HEK293 (cell line): ENCODE measurements at regions not wholly inside any gene's neighbourhood (a gene's known extent, or its start where the extent isn't known, plus 50 kb on each side); places are given as distances from the start of the nearest gene placed in this dataset.

Source experiments
- CTCF ChIA-PET: fragments of 350-600 bp; formaldehyde crosslinking; extraction: SDS; loops from one replicate; lab custom pipeline; 2021; ENCODE audit warnings: antibody characterized with exemption; lab: Yijun Ruan, JAX
- POLR2A ChIA-PET: fragments of 300-600 bp; formaldehyde crosslinking; extraction: SDS; loops from one replicate; lab custom pipeline; 2020; ENCODE audit warnings: antibody characterized with exemption, inconsistent platforms; lab: Yijun Ruan, JAX
- H3K27ac ChIP-seq: fragments of 200-500 bp; sonication (Bioruptor generic); 2 replicates; pipeline ENCODE4 v1.5.1; 2014; ENCODE audit warnings: low read depth, low read length, control low read depth, inconsistent platforms; ENCODE audit errors: extremely low read depth
- H3K36me3 ChIP-seq, 2 experiments: fragments of 200-500 bp in 1 of 2; sonication (Bioruptor generic) in 1 of 2; 1 replicate in 1 of 2; 2 replicates in 1 of 2; pipeline ENCODE4 v1.5.1; 2014 to 2017; ENCODE audit warnings: inconsistent platforms in 2 of 2, low read length in 2 of 2; ENCODE audit not compliant: control insufficient read depth in 2 of 2, insufficient read depth in 1 of 2
- H3K4me1 ChIP-seq: fragments of 200-500 bp; sonication (Bioruptor generic); 2 replicates; pipeline ENCODE4 v1.5.1; 2014; ENCODE audit warnings: mild to moderate bottlenecking, low read length, inconsistent platforms; ENCODE audit not compliant: control insufficient read depth, insufficient read depth
- H3K4me3 ChIP-seq: 2 replicates; pipeline ENCODE4 v1.5.1; 2011; ENCODE audit warnings: low read depth, mild to moderate bottlenecking, control low read depth, low read length, moderate library complexity
- H3K9me3 ChIP-seq: fragments of 200-500 bp; sonication (Bioruptor generic); 2 replicates; pipeline ENCODE4 v1.5.1; 2014; ENCODE audit warnings: low read depth, low read length, inconsistent platforms; ENCODE audit not compliant: control insufficient read depth, insufficient read depth
- HOXD13 ChIP-seq: sonication (generic); formaldehyde crosslinking; IDR thresholded peaks from 2 replicates; pipeline ENCODE4 v1.8.0; 2022; ENCODE audit warnings: missing genetic modification reagents, borderline replicate concordance
- KLF7 ChIP-seq: fragments of 450-650 bp; formaldehyde crosslinking; IDR thresholded peaks from 2 replicates; pipeline ENCODE4 v1.5.1; 2016; ENCODE audit warnings: missing biosample characterization, missing genetic modification characterization, borderline replicate concordance
- MEIS1 ChIP-seq: sonication (generic); formaldehyde crosslinking; IDR thresholded peaks from 2 replicates; pipeline ENCODE4 v1.8.1; 2022; ENCODE audit warnings: missing genetic modification reagents, mild to moderate bottlenecking, borderline replicate concordance
- PRDM1 ChIP-seq: fragments of 450-650 bp; formaldehyde crosslinking; IDR thresholded peaks from 2 replicates; pipeline ENCODE4; 2016; ENCODE audit warnings: missing biosample characterization, missing genetic modification characterization
- REPIN1 ChIP-seq: fragments of 450-650 bp; formaldehyde crosslinking; IDR thresholded peaks from 2 replicates; pipeline ENCODE4 v1.5.1; 2017; ENCODE audit warnings: missing biosample characterization, missing genetic modification characterization, low read depth
- SALL2 ChIP-seq: fragments of 450-650 bp; formaldehyde crosslinking; IDR thresholded peaks from 2 replicates; pipeline ENCODE4 v1.5.0; 2017; ENCODE audit warnings: missing biosample characterization, mild to moderate bottlenecking, missing genetic modification characterization, borderline replicate concordance
- SCRT2 ChIP-seq: fragments of 450-650 bp; formaldehyde crosslinking; IDR thresholded peaks from 2 replicates; pipeline ENCODE4 v1.5.1; 2016; ENCODE audit warnings: missing biosample characterization, missing genetic modification characterization
- YY1 ChIP-seq: fragments of 450-650 bp; formaldehyde crosslinking; IDR thresholded peaks from 2 replicates; pipeline ENCODE4 v1.5.1; 2018; ENCODE audit warnings: missing biosample characterization, missing genetic modification characterization
- ZBTB17 ChIP-seq: fragments of 450-650 bp; formaldehyde crosslinking; IDR thresholded peaks from 2 replicates; pipeline ENCODE4 v1.5.1; 2016; ENCODE audit warnings: missing biosample characterization, missing genetic modification characterization
- ZBTB8A ChIP-seq: fragments of 450-650 bp; formaldehyde crosslinking; IDR thresholded peaks from 2 replicates; pipeline ENCODE4 v1.5.1; 2016; ENCODE audit warnings: missing biosample characterization, missing genetic modification characterization
- ZNF112 ChIP-seq: fragments of 450-650 bp; formaldehyde crosslinking; IDR thresholded peaks from 2 replicates; pipeline ENCODE4 v1.5.0; 2017; ENCODE audit warnings: missing biosample characterization, missing genetic modification characterization
- ZNF138 ChIP-seq: fragments of 450-650 bp; formaldehyde crosslinking; IDR thresholded peaks from 2 replicates; pipeline ENCODE4 v1.5.1; 2016; ENCODE audit warnings: missing biosample characterization, missing genetic modification characterization, borderline replicate concordance
- ZNF202 ChIP-seq: fragments of 450-650 bp; formaldehyde crosslinking; IDR thresholded peaks from 2 replicates; pipeline ENCODE4 v1.5.1; 2016; ENCODE audit warnings: missing biosample characterization, missing genetic modification characterization, borderline replicate concordance
- ZNF324 ChIP-seq: fragments of 450-650 bp; formaldehyde crosslinking; IDR thresholded peaks from 2 replicates; pipeline ENCODE4 v1.5.1; 2016; ENCODE audit warnings: missing biosample characterization, missing genetic modification characterization
- ZNF37A ChIP-seq: fragments of 450-650 bp; IDR thresholded peaks from 2 replicates; pipeline ENCODE4 v1.5.1; 2018; ENCODE audit warnings: missing biosample characterization, missing genetic modification characterization
- ZNF416 ChIP-seq: fragments of 450-650 bp; formaldehyde crosslinking; IDR thresholded peaks from 2 replicates; pipeline ENCODE4 v1.5.1; 2016; ENCODE audit warnings: missing biosample characterization, missing genetic modification characterization
- ZNF473 ChIP-seq: fragments of 450-650 bp; formaldehyde crosslinking; IDR thresholded peaks from 2 replicates; pipeline ENCODE4 v1.5.1; 2017; ENCODE audit warnings: missing biosample characterization, missing genetic modification characterization
- ZNF488 ChIP-seq: fragments of 450-650 bp; formaldehyde crosslinking; IDR thresholded peaks from 2 replicates; pipeline ENCODE4 v1.5.1; 2016; ENCODE audit warnings: missing biosample characterization, missing genetic modification characterization
- ZNF521 ChIP-seq: fragments of 450-650 bp; formaldehyde crosslinking; IDR thresholded peaks from 2 replicates; pipeline ENCODE4 v1.5.1; 2017; ENCODE audit warnings: missing biosample characterization, mild to moderate bottlenecking, missing genetic modification characterization
- ZNF76 ChIP-seq: fragments of 450-650 bp; formaldehyde crosslinking; IDR thresholded peaks from 2 replicates; pipeline ENCODE4; 2016; ENCODE audit warnings: low read depth, missing biosample characterization, missing genetic modification characterization, borderline replicate concordance
- ZNF777 ChIP-seq: fragments of 450-650 bp; formaldehyde crosslinking; IDR thresholded peaks from 2 replicates; pipeline ENCODE4 v1.5.1; 2017; ENCODE audit warnings: missing biosample characterization, missing genetic modification characterization, borderline replicate concordance
- TF ChIP-seq, protein P1 (sequence below): fragments of 450-650 bp; formaldehyde crosslinking; IDR thresholded peaks from 2 replicates; pipeline ENCODE4 v1.5.1; 2017; ENCODE audit warnings: missing biosample characterization, missing genetic modification characterization
- TF ChIP-seq, protein P2 (sequence below): fragments of 450-650 bp; formaldehyde crosslinking; IDR thresholded peaks from 2 replicates; pipeline ENCODE4 v1.5.1; 2016; ENCODE audit warnings: missing biosample characterization, missing genetic modification characterization
- TF ChIP-seq, protein P3 (sequence below): fragments of 450-650 bp; formaldehyde crosslinking; IDR thresholded peaks from 2 replicates; pipeline ENCODE4 v1.5.1; 2016; ENCODE audit warnings: missing biosample characterization, missing genetic modification characterization

DNA sequence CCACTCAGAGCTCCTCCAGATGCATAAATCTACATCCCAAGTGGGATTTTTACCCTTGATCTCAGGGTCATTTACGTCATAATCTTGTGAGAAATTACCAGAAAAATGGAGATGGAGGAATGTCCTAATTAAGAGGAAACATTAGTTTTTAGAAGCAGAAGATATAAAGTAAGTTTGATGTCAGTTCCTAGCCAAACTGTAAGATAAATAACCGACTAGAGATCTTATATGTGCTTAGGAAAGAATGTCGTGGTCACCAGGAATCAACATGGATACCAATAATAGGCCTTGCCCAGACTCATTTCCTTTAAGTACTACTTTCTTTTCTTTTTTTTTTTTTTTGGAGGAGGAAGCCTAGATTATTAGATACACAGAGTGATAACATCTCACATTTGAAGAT lies 186.9 kb downstream of the UTRN start:
- ChIA-PET CTCF (interaction anchor here (1.1 kb wide), 1 partner anchor 9 kb away, joined by 4 read pairs; no protein-coding TSS in a partner anchor), POLR2A (no interaction called here)
- Histone ChIP-seq H3K9me3 (no peaks in the 10 kb centered on the region), H3K27ac (no peak overlapping the region), H3K4me1 (no peaks in the 10 kb centered on the region), H3K4me3 (no peak overlapping the region), H3K36me3 (peaks cover 0 to 30% of the 10 kb centered on the region in 2 experiments; a peak in 2 of 3 replicates)
- TF ChIP-seq KLF7 (tag by site-specific recombination) (no peak), ZNF777 (tag by site-specific recombination) (no peak), ZBTB8A (tag by site-specific recombination) (no peak), ZNF76 (tag by site-specific recombination) (no peak), ZNF416 (tag by site-specific recombination) (no peak), ZNF473 (tag by site-specific recombination) (no peak), MEIS1 (CRISPR knock-in tag) (no peak), ZNF37A (no peak), ZNF112 (tag by site-specific recombination) (no peak), SCRT2 (no peak), ZBTB17 (tag by site-specific recombination) (no peak), HOXD13 (CRISPR knock-in tag) (no peak), ZNF521 (tag by site-specific recombination) (no peak), YY1 (no peak), ZNF324 (tag by site-specific recombination) (no peak), ZNF202 (tag by site-specific recombination) (no peak), REPIN1 (no peak), ZNF488 (no peak)
- TF ChIP-seq, protein P1, sequence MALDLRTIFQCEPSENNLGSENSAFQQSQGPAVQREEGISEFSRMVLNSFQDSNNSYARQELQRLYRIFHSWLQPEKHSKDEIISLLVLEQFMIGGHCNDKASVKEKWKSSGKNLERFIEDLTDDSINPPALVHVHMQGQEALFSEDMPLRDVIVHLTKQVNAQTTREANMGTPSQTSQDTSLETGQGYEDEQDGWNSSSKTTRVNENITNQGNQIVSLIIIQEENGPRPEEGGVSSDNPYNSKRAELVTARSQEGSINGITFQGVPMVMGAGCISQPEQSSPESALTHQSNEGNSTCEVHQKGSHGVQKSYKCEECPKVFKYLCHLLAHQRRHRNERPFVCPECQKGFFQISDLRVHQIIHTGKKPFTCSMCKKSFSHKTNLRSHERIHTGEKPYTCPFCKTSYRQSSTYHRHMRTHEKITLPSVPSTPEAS (tag by site-specific recombination) = no peak
- TF ChIP-seq, protein P2, sequence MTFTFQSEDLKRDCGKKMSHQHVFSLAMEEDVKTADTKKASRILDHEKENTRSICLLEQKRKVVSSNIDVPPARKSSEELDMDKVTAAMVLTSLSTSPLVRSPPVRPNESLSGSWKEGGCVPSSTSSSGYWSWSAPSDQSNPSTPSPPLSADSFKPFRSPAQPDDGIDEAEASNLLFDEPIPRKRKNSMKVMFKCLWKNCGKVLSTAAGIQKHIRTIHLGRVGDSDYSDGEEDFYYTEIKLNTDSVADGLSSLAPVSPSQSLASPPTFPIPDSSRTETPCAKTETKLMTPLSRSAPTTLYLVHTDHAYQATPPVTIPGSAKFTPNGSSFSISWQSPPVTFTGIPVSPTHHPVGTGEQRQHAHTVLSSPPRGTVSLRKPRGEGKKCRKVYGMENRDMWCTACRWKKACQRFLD (tag by site-specific recombination) = no peak

- Histone ChIP-seq H3K36me3 (peaks cover 0 to 27% of the 10 kb centered on the region in 2 experiments; a peak in 2 of 3 replicates), H3K9me3 (no peaks in the 10 kb centered on the region), H3K4me1 (no peaks in the 10 kb centered on the region), H3K27ac (no peak overlapping the region), H3K4me3 (no peak overlapping the region)
- POLR2A ChIA-PET = no interaction called here
- TF ChIP-seq, protein P3, sequence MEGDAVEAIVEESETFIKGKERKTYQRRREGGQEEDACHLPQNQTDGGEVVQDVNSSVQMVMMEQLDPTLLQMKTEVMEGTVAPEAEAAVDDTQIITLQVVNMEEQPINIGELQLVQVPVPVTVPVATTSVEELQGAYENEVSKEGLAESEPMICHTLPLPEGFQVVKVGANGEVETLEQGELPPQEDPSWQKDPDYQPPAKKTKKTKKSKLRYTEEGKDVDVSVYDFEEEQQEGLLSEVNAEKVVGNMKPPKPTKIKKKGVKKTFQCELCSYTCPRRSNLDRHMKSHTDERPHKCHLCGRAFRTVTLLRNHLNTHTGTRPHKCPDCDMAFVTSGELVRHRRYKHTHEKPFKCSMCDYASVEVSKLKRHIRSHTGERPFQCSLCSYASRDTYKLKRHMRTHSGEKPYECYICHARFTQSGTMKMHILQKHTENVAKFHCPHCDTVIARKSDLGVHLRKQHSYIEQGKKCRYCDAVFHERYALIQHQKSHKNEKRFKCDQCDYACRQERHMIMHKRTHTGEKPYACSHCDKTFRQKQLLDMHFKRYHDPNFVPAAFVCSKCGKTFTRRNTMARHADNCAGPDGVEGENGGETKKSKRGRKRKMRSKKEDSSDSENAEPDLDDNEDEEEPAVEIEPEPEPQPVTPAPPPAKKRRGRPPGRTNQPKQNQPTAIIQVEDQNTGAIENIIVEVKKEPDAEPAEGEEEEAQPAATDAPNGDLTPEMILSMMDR (tag by site-specific recombination) = no peak
- TF ChIP-seq ZNF473 (tag by site-specific recombination) (no peak), PRDM1 (tag by site-specific recombination) (no peak), ZBTB8A (tag by site-specific recombination) (no peak), ZBTB17 (tag by site-specific recombination) (no peak), ZNF138 (no peak), SALL2 (tag by site-specific recombination) (no peak)
- TF ChIP-seq, all 188 proteins: peak for 0
- CTCF ChIA-PET = interaction anchor here (1.2 kb wide), 1 partner anchor 7 kb away, joined by 9 read pairs; no protein-coding TSS in a partner anchor
These were observed 189.2 kb downstream of the UTRN start for GRCh38 chr6:144474290-144474689.
